HG03175 (cell line): ENCODE measurements at regions not wholly inside any gene's neighbourhood (a gene's known extent, or its start where the extent isn't known, plus 50 kb on each side); places are given as distances from the start of the nearest gene placed in this dataset.

ENCODE experiments used
- ATAC-seq: cut with Tn5 transposase; IDR thresholded peaks from one replicate; pipeline ENCODE4 v1.9.1; 2021; ENCODE audit warnings: mild to moderate bottlenecking, moderate library complexity; ENCODE audit not compliant: unreplicated experiment

DNA sequence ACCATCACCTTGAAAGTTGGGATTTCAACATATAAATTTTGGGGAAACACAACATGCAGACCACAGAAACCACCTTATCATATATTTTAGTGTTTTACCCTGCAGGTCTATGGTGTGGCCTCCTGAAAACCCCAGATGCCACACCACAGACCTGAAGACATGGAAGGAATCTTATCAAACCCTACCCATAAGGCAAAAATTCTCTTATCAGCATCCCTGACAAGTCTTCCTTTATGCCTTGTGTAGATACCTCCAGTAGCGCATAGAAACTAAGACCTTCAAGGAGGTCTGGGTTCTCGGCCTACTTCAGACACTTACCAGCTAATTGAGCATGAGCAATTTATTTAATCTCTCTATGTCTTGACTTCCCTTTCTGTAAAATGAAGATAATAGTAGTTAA is 59.1 kb upstream of the SLC14A2 start:
- no peak for ATAC-seq

DNA sequence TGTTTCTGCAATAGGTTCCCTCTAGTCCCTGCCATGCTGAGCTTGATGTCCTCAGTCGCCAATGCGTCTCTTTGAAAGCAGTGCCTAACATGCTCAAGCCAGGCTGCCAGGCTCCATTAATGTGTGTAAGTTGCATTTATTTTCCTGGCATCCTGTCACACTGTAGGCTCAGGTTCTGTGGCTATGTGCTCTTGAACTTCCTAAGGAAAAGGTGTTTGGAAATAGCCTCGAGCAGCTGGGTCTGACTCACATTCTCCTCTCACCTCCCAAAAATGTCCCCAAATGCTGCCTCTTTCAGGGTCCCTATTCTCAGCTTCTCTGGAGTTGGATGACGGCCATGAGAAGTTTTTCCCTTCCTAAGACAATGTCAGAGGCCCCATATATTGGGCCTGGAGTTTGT is 58.0 kb upstream of the SLC14A2 start:
- ATAC-seq = no peak

DNA sequence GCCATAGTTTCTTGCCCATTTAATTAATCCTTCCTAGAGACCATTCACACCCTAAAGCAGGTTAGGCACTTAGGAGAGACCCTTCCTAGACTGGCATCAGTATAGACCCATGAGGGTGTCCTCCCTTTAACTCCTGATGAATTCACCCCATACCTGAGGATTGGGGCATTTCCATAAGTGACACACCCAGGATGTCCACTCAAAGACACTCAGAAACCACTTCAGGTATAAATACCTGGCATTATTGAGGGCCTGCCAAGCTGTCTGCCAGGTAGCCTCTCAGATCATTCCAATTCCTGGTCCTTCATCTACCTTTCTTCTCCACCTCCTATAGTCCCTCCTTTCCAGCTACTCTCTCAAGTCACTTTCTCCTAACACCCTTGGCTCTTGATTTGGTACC is 57.5 kb upstream of the SLC14A2 start:
- ATAC-seq = no peak

DNA sequence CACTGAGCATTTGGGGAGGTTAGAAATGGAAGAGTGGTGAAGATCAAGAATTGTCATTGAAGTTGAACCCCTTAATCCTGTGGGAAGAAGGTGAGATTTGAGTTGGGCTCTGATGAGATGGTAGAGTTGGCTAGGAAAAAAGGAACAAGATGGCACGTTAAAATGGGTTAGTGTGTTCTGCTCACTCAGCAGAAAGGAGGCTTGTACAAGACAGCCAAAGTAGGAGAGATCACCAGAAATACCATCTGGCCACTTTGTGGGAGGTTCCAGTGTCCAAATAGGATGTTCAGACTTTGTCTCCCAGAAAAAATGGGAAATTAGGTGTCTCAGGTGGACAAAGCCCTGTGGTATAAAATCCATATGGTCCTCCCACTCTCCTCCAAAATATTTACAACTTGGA is 56.0 kb upstream of the SLC14A2 start:
- ATAC-seq = no peak

DNA sequence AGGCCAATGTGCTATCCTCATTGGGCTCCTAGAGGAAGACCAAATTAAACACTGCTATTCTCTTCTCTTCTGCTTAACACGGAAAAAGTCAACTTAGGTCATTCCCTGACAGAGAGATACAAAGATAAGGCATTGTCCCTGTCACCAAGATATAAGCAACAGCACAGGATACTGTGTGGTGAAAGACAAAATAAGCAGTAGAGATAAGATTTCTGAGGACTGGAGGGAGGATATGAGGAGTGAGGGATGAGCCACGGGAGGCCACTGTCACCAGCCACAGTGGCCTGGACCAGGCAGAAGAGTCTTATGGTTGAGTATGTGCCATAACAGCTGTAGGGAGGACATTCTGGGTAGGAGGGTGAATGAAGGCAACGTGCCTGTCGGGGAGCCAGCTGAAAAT is 54.4 kb upstream of the SLC14A2 start:
- ATAC-seq = no peak

DNA sequence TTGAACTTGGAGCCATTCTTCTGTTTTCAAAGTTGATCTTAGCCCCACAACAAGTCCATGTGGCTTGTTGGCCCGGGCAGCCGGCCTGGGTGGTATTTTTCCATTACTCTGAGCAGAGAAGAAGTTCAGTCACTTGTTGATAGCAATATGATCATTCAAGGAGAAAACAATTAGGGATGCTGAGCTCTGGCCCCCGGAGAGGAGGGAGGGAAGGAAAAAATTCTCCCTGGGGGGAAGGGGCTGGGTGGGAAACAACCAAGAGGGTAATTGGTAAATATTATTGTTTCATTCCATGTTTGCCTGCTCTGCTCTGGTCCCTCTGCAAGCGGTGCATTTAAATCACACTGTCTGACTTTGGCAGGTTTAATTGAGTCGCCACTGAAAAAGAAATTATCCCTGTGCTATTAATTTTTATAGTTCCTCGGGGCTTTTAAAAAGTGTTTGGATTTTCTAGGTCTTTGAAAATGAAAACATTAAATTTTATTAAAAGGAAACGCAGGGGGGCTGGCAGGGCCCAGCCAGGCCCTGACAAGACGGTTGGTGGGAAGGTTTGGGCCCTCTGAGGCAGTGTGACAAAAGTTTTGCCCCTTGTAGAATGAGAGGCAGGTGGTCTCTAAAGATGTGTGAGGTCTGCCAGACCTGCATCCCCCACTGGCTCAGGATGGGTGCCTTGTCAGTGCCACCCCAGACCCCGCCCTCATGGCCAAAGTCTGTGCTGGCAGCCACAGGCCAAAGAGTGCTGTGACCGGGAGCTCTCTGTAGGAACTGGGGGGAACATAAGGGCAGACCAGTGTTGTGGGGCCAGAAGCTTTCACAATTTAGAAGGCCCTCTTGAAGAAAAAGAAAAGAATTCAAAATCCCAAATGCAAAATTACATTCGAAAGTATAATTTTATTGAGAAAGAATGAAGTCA is 52.5 kb upstream of the SLC14A2 start:
- ATAC-seq = no peak

DNA sequence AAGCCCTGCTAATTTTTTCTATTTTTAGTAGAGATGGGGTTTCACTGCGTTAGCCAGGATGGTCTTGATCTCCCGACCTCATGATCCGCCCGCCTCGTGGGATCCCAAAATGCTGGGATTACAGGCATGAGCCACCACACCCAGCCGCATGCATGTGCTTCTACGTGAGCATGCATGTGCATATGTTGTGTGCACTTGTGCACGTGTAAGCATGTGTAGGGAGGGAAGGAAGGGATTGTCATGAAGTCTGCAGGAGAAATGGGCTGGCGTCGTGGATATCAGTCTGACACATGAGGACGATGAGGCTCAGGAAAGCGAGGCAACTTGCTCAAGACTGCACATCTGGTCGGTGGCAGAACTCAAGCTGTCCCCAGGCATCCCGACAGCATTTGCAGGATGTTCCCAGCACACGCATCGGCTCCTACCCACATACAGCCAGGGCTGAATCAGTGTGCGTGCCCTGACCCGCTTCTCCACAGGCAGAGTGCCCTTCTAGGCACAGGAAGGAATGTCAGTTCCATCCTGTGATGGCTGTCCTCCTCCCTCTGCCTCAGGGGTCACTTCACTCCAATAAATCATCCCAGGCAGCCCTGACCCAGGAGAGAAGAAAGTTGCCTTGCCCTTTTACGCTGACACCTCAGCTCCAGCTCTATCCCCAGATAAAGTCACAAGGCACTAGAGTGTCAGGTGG is 49.9 kb upstream of the SLC14A2 start:
- ATAC-seq = no peak
